NCI-H1694 treated with DMSO at 0.1 percent for 48 hours (cell line): ENCODE measurements at regions not wholly inside any gene's neighbourhood (a gene's known extent, or its start where the extent isn't known, plus 50 kb on each side); places are given as distances from the start of the nearest gene placed in this dataset.
A peak's percentile ranks its signal among the peaks of the same experiment; 100 is the strongest.
"Not testable (repeated sequence)": the region's sequence is repeated elsewhere in the genome, so short reads cannot be mapped to it uniquely, and the experiment has no call there.

ENCODE experiments used
- DNase-seq: peaks from one replicate; lab custom pipeline; 2025; lab: John Stamatoyannopoulos, UW

- no peak for DNase-seq
Observed at GRCh38 chr3:5035113-5035512, 55.9 kb downstream of the BHLHE40 start.

GRCh38 chr3:5035692-5036391 lies 56.6 kb downstream of the BHLHE40 start:
- no peak for DNase-seq

- DNase-seq, result no peak
Observed at GRCh38 chr3:5036392-5036766, 57.1 kb downstream of the BHLHE40 start.

GRCh38 chr3:5036858-5037257 lies 57.6 kb downstream of the BHLHE40 start:
- no peak for DNase-seq

GRCh38 chr3:5039585-5039984 lies 60.3 kb downstream of the BHLHE40 start:
- no peak for DNase-seq

GRCh38 chr3:5041315-5041714 lies 62.1 kb downstream of the BHLHE40 start:
- no peak for DNase-seq

- no peak for DNase-seq
Observed at GRCh38 chr3:5045961-5046360, 66.7 kb downstream of the BHLHE40 start.

- no peak for DNase-seq
Observed at GRCh38 chr3:5047764-5048419, 68.7 kb downstream of the BHLHE40 start.

GRCh38 chr3:5051772-5052171 lies 70.3 kb upstream of the ARL8B start:
- no peak for DNase-seq

GRCh38 chr3:5052247-5052646 lies 69.8 kb upstream of the ARL8B start:
- DNase-seq, result no peak

- DNase-seq, result no peak
Observed at GRCh38 chr3:5053021-5053831, 68.9 kb upstream of the ARL8B start.

GRCh38 chr3:5054098-5054497 lies 68.0 kb upstream of the ARL8B start:
- DNase-seq, result no peak

GRCh38 chr3:5054579-5054978 lies 67.5 kb upstream of the ARL8B start:
- not testable (repeated sequence) for DNase-seq

- no peak for DNase-seq
Observed at GRCh38 chr3:5055357-5056110, 66.6 kb upstream of the ARL8B start.

- no peak for DNase-seq
Observed at GRCh38 chr3:5056111-5056391, 66.0 kb upstream of the ARL8B start.

GRCh38 chr3:5057272-5057671 lies 64.8 kb upstream of the ARL8B start:
- no peak for DNase-seq

GRCh38 chr3:5057857-5058324 lies 64.2 kb upstream of the ARL8B start:
- DNase-seq, result peak; percentile 9

- no peak for DNase-seq
Observed at GRCh38 chr3:5058471-5058951, 63.6 kb upstream of the ARL8B start.

- no peak for DNase-seq
Observed at GRCh38 chr3:5059782-5060181, 62.3 kb upstream of the ARL8B start.

- no peak for DNase-seq
Observed at GRCh38 chr3:5061218-5061569, 60.9 kb upstream of the ARL8B start.

- no peak for DNase-seq
Observed at GRCh38 chr3:5063724-5064123, 58.4 kb upstream of the ARL8B start.

GRCh38 chr3:5068531-5069050 lies 53.5 kb upstream of the ARL8B start:
- DNase-seq, result no peak
